ENCODE measurements at regions not wholly inside any gene's neighbourhood (a gene's known extent, or its start where the extent isn't known, plus 50 kb on each side); places are given as distances from the start of the nearest gene placed in this dataset.

DNA sequence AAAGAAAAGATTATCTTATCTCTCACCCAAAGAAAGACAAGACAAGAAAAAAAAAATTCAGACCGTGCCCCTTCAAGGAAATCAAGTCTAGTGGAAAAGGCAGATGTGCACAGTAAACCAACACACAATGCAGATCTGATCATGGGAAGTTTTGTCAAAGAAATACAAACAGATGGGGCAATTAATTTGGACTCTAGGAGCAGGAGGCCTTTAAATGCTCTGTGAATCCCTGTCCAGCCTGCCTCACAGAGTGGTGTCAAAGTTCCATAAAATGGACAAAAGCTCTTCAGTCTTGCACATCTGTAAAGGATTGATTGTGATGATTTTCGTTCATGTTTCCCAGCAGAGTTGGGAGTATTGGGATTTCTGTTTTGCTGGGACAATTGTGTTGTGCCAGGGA is 53.1 kb upstream of the TGM3 start:
- no peak for DNase-seq (ENCODE audit: unreplicated experiment)
- H3K27ac Mint-ChIP-seq (ENCODE audit: low read depth, unreplicated experiment) = no peak overlapping the region
- H3K9me3 Mint-ChIP-seq (ENCODE audit: unreplicated experiment) = no peaks in the 10 kb centered on the region
- BruUV-seq (replicated peaks) = no TSS peak
- POLR2A ChIA-PET = no interaction called here
- intact Hi-C loops (cut with micrococcal nuclease) = no loop called here
- TF ChIP-seq, protein P1, sequence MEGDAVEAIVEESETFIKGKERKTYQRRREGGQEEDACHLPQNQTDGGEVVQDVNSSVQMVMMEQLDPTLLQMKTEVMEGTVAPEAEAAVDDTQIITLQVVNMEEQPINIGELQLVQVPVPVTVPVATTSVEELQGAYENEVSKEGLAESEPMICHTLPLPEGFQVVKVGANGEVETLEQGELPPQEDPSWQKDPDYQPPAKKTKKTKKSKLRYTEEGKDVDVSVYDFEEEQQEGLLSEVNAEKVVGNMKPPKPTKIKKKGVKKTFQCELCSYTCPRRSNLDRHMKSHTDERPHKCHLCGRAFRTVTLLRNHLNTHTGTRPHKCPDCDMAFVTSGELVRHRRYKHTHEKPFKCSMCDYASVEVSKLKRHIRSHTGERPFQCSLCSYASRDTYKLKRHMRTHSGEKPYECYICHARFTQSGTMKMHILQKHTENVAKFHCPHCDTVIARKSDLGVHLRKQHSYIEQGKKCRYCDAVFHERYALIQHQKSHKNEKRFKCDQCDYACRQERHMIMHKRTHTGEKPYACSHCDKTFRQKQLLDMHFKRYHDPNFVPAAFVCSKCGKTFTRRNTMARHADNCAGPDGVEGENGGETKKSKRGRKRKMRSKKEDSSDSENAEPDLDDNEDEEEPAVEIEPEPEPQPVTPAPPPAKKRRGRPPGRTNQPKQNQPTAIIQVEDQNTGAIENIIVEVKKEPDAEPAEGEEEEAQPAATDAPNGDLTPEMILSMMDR (IDR thresholded peaks at IDR 0.05; ENCODE audit: unreplicated experiment) = no peak
- peaks cover 57% of the 10 kb centered on the region for H3K27me3 Mint-ChIP-seq (ENCODE audit: insufficient read depth, unreplicated experiment)
- peaks cover under 1% of the 10 kb centered on the region for H3K4me1 Mint-ChIP-seq (ENCODE audit: insufficient read depth, unreplicated experiment)
- H3K4me3 Mint-ChIP-seq (ENCODE audit: unreplicated experiment) = no peak overlapping the region
- CTCF ChIA-PET = interaction anchor here (0.6 to 0.7 kb wide), 2 partner anchors 479 to 1474 kb away, joined by 3 read pairs; no protein-coding TSS in a partner anchor
- no peaks in the 10 kb centered on the region for H3K36me3 Mint-ChIP-seq (ENCODE audit: insufficient read depth, unreplicated experiment)

DNA sequence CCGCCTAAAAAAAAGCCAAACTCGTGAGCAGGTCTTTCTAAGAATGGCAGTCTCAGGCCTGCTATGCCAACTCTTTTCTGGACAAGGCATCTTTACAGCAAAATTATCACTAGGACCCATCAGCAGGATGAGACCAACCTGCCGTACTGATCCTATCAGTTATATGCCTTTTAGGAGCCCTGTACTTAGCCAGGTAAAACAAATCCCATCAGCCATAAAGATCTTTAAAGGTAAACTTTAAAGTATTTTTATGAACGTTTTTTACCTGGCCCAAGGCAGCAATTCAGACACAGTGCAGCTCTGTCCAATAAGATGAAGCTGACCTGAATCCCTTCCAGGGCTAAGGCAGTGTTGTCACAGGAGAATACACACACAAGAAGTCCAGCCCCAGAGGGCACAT is 51.3 kb upstream of the TGM3 start:
- Mint-ChIP-seq H3K4me3 (ENCODE audit: unreplicated experiment) (no peak overlapping the region), H3K36me3 (ENCODE audit: insufficient read depth, unreplicated experiment) (no peaks in the 10 kb centered on the region), H3K27ac (ENCODE audit: low read depth, unreplicated experiment) (no peak overlapping the region), H3K9me3 (ENCODE audit: unreplicated experiment) (no peaks in the 10 kb centered on the region), H3K4me1 (ENCODE audit: insufficient read depth, unreplicated experiment) (no peaks in the 10 kb centered on the region), H3K27me3 (ENCODE audit: insufficient read depth, unreplicated experiment) (peaks cover 72% of the 10 kb centered on the region)
- intact Hi-C loops (cut with micrococcal nuclease) = no loop called here
- CTCF ChIA-PET = interaction anchor here (7.4 kb wide), 1 partner anchor 8 kb away, joined by 49 read pairs; no protein-coding TSS in a partner anchor
- no peak for DNase-seq (ENCODE audit: unreplicated experiment)
- POLR2A ChIA-PET = interaction anchor here (1.8 kb wide), 1 partner anchor 8 kb away, joined by 7 read pairs; no protein-coding TSS in a partner anchor
- BruUV-seq (replicated peaks) = no TSS peak
- TF ChIP-seq, protein P1 (IDR thresholded peaks at IDR 0.05; ENCODE audit: unreplicated experiment) = peak; percentile 5

DNA sequence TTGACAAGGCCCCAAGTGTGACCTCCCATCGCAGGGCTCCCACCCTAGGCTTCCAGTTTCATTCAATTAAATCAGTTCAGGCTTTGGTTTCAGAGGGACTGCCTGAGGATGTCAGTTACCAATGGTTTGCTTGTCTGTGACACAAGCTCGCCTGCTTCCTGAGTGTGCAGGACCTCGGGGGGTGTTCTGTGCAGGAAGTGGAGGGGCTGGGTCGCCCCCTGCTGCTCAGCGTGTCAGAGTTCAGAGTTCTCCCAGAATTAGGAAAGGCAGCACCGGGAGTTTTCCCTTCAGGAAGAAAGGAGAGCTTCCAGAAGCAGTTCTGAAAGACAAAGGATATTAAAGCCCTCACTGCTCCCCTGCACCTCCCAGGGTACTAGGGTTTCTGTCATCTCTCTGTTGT is 50.8 kb upstream of the TGM3 start:
- ChIA-PET CTCF (interaction anchor here (0.9 to 7.4 kb wide), 2 partner anchors 8 to 38 kb away, joined by 3 to 49 read pairs; no protein-coding TSS in a partner anchor), POLR2A (interaction anchor here (1.8 kb wide), 1 partner anchor 8 kb away, joined by 7 read pairs; no protein-coding TSS in a partner anchor)
- Mint-ChIP-seq H3K27ac (ENCODE audit: low read depth, unreplicated experiment) (no peak overlapping the region), H3K9me3 (ENCODE audit: unreplicated experiment) (no peaks in the 10 kb centered on the region), H3K4me1 (ENCODE audit: insufficient read depth, unreplicated experiment) (no peaks in the 10 kb centered on the region), H3K36me3 (ENCODE audit: insufficient read depth, unreplicated experiment) (no peaks in the 10 kb centered on the region), H3K4me3 (ENCODE audit: unreplicated experiment) (no peak overlapping the region), H3K27me3 (ENCODE audit: insufficient read depth, unreplicated experiment) (peaks cover 72% of the 10 kb centered on the region)
- intact Hi-C loops (cut with micrococcal nuclease) = no loop called here
- BruUV-seq (replicated peaks) = no TSS peak
- no peak for DNase-seq (ENCODE audit: unreplicated experiment)
- TF ChIP-seq, protein P1 (IDR thresholded peaks at IDR 0.05; ENCODE audit: unreplicated experiment) = no peak

DNA sequence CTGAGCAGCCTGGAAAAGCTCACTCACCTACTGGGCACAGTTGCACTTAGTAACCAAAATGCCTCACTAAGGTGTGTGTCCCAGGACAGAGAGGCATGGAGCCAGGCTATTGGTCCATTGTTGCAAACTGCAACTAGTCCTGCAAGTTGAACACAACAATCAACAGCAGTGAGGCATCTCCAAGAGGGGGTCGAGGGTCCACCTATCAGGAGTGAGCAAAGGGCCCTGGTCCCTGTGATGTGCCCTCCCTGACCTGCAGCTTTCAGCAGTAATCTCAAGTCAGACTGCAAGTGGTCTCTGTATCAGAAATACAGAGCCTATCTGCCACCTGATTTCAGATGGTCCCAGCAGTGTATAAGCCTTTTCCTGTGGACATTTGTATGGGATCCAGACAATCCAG is 50.2 kb upstream of the TGM3 start:
- ChIA-PET POLR2A (interaction anchor here (1.8 kb wide), 1 partner anchor 9 kb away, joined by 7 read pairs; no protein-coding TSS in a partner anchor), CTCF (interaction anchor here (0.9 to 7.4 kb wide), 3 partner anchors 9 to 38 kb away, joined by 3 to 49 read pairs (median 3); no protein-coding TSS in a partner anchor)
- DNase-seq (ENCODE audit: unreplicated experiment) = no peak
- peaks cover 72% of the 10 kb centered on the region for H3K27me3 Mint-ChIP-seq (ENCODE audit: insufficient read depth, unreplicated experiment)
- intact Hi-C loops (cut with micrococcal nuclease) = no loop called here
- H3K27ac Mint-ChIP-seq (ENCODE audit: low read depth, unreplicated experiment) = no peak overlapping the region
- H3K4me1 Mint-ChIP-seq (ENCODE audit: insufficient read depth, unreplicated experiment) = no peaks in the 10 kb centered on the region
- H3K9me3 Mint-ChIP-seq (ENCODE audit: unreplicated experiment) = no peaks in the 10 kb centered on the region
- no TSS peak for BruUV-seq (replicated peaks)
- no peaks in the 10 kb centered on the region for H3K36me3 Mint-ChIP-seq (ENCODE audit: insufficient read depth, unreplicated experiment)
- TF ChIP-seq, protein P1 (IDR thresholded peaks at IDR 0.05; ENCODE audit: unreplicated experiment) = no peak
- H3K4me3 Mint-ChIP-seq (ENCODE audit: unreplicated experiment) = no peak overlapping the region

Measured in MCF 10A (cell line).